HFFc6 (cell line): ENCODE measurements at regions not wholly inside any gene's neighbourhood (a gene's known extent, or its start where the extent isn't known, plus 50 kb on each side); places are given as distances from the start of the nearest gene placed in this dataset.

Source experiments
- DNase-seq: peaks from one replicate; pipeline ENCODE4 v3.0.0-alpha.2; 2018
- H3K27ac Mint-ChIP-seq: 2 replicates; pipeline ENCODE4 v1.8.0; 2020; ENCODE audit warnings: mild to moderate bottlenecking, mixed read lengths
- H3K27me3 Mint-ChIP-seq: 2 replicates; pipeline ENCODE4 v1.8.0; 2021; ENCODE audit warnings: mild to moderate bottlenecking, moderate library complexity, mixed read lengths; ENCODE audit not compliant: insufficient read depth
- H3K36me3 Mint-ChIP-seq: 2 replicates; pipeline ENCODE4 v1.8.0; 2021; ENCODE audit warnings: low read depth, mixed read lengths
- H3K4me1 Mint-ChIP-seq: 2 replicates; pipeline ENCODE4 v1.8.0; 2020; ENCODE audit warnings: low read depth, mixed read lengths
- H3K4me3 Mint-ChIP-seq: 2 replicates; pipeline ENCODE4 v1.8.0; 2020; ENCODE audit warnings: mild to moderate bottlenecking, moderate library complexity, mixed read lengths
- H3K9me3 Mint-ChIP-seq: 2 replicates; pipeline ENCODE4 v1.8.0; 2020; ENCODE audit warnings: mild to moderate bottlenecking, mixed read lengths
- TF ChIP-seq, protein P1 (sequence below): fragments of 200-600 bp; sonication (generic); IDR thresholded peaks from 2 replicates; pipeline ENCODE4 v1.5.0; 2021; ENCODE audit warnings: antibody characterized with exemption, mild to moderate bottlenecking

DNA sequence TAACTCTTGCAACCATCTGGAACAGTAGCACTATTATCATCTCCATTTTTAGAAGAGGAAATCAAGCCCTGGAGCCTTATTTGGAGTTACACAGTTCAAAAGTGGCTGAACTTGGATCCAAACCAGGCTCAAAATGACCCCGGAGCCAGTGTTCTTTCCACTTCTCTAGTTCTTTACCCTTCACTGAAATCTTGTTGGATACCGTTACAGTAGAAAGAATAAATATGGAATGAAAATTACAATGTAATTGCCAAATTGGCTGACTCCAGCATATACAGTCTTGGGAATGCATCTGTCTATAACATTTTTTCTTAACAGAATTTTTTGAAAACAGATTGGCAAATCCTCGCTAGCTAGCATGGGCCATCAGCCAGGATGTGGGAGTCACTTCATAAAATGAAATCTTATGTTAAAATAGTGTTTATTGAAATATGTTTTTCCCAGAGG, 261.4 kb downstream of the CTH start:
- TF ChIP-seq, protein P1, sequence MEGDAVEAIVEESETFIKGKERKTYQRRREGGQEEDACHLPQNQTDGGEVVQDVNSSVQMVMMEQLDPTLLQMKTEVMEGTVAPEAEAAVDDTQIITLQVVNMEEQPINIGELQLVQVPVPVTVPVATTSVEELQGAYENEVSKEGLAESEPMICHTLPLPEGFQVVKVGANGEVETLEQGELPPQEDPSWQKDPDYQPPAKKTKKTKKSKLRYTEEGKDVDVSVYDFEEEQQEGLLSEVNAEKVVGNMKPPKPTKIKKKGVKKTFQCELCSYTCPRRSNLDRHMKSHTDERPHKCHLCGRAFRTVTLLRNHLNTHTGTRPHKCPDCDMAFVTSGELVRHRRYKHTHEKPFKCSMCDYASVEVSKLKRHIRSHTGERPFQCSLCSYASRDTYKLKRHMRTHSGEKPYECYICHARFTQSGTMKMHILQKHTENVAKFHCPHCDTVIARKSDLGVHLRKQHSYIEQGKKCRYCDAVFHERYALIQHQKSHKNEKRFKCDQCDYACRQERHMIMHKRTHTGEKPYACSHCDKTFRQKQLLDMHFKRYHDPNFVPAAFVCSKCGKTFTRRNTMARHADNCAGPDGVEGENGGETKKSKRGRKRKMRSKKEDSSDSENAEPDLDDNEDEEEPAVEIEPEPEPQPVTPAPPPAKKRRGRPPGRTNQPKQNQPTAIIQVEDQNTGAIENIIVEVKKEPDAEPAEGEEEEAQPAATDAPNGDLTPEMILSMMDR: no peak
- no peak overlapping the region for H3K27ac Mint-ChIP-seq
- no peaks in the 10 kb centered on the region; the same call in 1 of the 2 replicates for H3K9me3 Mint-ChIP-seq
- DNase-seq: no peak
- H3K4me1 Mint-ChIP-seq: no peaks in the 10 kb centered on the region
- no peak overlapping the region for H3K4me3 Mint-ChIP-seq
- H3K27me3 Mint-ChIP-seq: 0 out of 2 replicates have a peak, but pooled peaks cover 1% of the 10 kb centered on the region
- no peaks in the 10 kb centered on the region for H3K36me3 Mint-ChIP-seq

DNA sequence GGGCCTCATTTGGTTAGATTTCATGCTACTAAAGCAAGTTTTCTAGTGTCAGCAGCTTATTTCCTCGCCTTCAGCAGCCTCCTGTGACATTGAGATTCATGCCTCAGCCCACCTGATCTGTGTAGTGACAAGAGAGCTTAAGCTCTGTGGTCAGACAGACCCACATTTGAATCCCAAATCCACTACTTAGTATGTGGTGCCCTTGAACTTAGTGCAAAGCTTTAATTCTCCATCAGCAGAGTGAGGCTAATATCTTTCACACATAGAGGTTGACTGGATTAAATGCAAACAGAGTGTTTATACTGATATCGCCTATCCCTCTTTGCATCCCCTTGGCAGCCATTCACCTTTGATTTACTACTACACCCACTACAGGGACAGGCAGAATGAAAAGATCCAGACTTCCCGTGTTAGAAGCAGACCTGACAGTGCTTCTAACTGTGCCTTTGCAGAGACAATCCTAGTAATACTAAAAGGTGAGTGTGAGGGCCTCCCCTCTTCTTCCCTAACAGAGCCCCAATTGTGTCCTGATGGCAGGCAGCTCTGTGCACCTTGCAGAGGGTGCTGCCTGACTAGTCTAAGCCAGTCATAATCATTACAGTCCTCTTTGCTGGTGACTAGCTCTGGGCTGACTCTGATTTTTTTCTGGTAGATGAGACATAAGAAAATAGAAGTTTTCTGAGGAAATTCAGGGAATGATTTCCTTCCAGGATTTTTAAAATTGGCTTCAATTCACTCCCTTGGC, 264.0 kb downstream of the CTH start:
- Mint-ChIP-seq H3K9me3 (no peaks in the 10 kb centered on the region; the same call in 1 of the 2 replicates), H3K4me1 (no peaks in the 10 kb centered on the region), H3K36me3 (no peaks in the 10 kb centered on the region), H3K27ac (no peak overlapping the region), H3K27me3 (peaks cover 1% of the 10 kb centered on the region; the same call in 1 of the 2 replicates), H3K4me3 (no peak overlapping the region)
- TF ChIP-seq, protein P1: no peak
- no peak for DNase-seq

DNA sequence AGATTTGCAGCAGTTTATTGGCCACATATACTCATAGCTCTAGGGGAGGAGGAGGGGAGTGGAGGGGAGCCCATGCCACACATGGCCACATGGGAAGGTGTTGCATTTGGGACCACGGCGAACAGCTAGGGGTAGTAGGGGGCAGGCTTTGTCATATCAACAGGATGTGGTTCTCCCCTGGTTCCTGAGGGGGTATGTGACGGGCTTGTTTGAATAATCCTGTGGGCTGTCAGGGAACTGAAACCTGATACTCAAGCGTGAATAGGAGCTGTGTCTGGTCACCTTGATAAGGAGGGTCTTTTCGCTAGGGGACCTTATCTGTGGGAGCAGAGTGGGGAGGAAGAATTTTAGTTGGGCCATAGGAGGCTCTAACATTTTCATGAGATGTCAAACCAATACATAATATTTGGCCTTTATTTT, 264.7 kb downstream of the CTH start:
- Mint-ChIP-seq H3K27ac (no peak overlapping the region), H3K27me3 (peaks cover 1% of the 10 kb centered on the region; the same call in 1 of the 2 replicates), H3K4me1 (no peaks in the 10 kb centered on the region), H3K36me3 (no peaks in the 10 kb centered on the region), H3K9me3 (no peaks in the 10 kb centered on the region; the same call in 1 of the 2 replicates), H3K4me3 (no peak overlapping the region)
- TF ChIP-seq, protein P1: no peak
- DNase-seq: no peak

DNA sequence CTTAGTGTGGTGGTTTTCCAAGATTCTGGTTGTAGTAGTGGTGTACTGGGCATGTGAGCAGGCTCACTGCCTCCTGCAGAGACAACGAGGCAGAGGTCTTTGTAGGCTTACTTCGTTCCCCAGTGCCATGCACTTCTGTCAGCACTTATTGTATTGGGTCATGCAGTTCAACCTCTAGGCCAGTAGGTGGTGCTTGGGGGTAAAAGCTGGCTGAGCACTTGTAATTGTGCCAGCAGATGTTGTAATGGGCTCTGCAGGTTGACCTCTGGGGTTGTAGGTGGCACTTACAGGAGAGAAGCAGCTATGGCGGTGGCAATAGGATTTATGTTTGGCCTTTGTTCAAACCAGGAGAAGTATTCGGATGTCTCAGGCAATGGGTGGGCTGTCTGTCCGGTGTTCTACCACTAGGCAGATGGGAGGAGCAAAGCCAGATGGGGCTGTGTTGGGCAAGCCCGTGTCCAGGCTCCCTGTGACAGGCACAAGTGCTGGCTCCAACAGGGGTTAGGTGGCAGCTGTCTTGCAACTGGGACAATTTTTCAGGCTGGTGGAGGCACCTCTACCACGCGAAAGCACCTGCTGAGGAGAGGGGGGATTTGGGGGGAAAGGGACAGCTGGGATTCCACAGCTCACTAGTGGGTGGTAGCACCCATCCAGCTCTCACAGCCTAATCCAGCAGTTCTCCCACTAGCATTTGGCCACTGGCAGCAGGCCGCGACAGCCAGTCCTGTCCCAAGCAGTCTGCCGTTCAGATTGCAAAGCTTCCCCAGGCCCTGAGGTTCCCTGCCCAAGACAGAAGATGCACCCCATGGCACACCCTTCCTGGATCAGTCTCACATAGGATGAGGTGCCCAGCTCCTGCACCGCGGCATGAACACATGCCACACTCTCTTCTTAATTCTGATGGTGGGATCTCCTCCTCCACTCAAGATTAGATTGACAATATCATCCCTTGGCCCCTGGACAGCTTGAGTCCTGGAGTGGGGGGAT, 274.5 kb downstream of the CTH start:
- Mint-ChIP-seq H3K9me3 (no peaks in the 10 kb centered on the region; the same call in 1 of the 2 replicates), H3K36me3 (no peaks in the 10 kb centered on the region), H3K4me1 (no peaks in the 10 kb centered on the region), H3K4me3 (no peak overlapping the region), H3K27ac (no peak overlapping the region), H3K27me3 (no peaks in the 10 kb centered on the region; the same call in 1 of the 2 replicates)
- TF ChIP-seq, protein P1: peak; percentile 81
- peak; percentile 50 for DNase-seq

DNA sequence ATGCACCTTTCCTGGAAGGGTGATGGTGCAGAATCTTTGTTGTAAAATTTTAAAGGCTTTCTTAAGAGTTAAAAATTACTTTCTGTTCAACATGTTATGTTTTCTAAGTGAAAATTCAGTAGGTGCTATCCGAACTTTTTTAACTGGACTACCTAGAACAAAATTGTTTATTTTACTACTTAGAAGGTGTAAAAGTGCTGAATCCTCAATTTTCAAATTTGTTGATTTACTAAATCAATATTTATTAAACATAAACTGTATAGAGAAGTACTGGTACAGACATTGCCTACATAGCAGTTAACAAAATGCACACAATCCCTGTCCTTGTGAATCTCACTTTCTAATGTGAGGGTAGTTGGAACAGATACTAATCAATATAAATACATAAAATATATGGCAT, 277.5 kb downstream of the CTH start:
- Mint-ChIP-seq H3K4me1 (no peaks in the 10 kb centered on the region), H3K36me3 (no peaks in the 10 kb centered on the region), H3K27me3 (no peaks in the 10 kb centered on the region; the same call in none of the 2 replicates), H3K4me3 (no peak overlapping the region), H3K9me3 (no peaks in the 10 kb centered on the region; the same call in 1 of the 2 replicates), H3K27ac (no peak overlapping the region)
- DNase-seq: no peak
- TF ChIP-seq, protein P1: no peak
